HG03565 (cell line): ENCODE measurements at regions not wholly inside any gene's neighbourhood (a gene's known extent, or its start where the extent isn't known, plus 50 kb on each side); places are given as distances from the start of the nearest gene placed in this dataset.

ENCODE experiments used
- ATAC-seq: cut with Tn5 transposase; IDR thresholded peaks from one replicate; pipeline ENCODE4 v1.9.1; 2021; ENCODE audit warnings: mild to moderate bottlenecking, moderate library complexity; ENCODE audit not compliant: unreplicated experiment

GRCh38 chr1:117260761-117261423 is 50.2 kb upstream of the VTCN1 start:
- no peak for ATAC-seq
